Esophagus muscularis mucosa (tissue), 4 donors: ENCODE measurements at regions not wholly inside any gene's neighbourhood (a gene's known extent, or its start where the extent isn't known, plus 50 kb on each side); places are given as distances from the start of the nearest gene placed in this dataset.

Source experiments
- CTCF ChIP-seq, 3 experiments: fragments of 200-600 bp in 2 of 3; fragments of 450-650 bp in 1 of 3; sonication (generic) in 2 of 3; IDR thresholded peaks; one replicate each; pipeline ENCODE4 v1.5.1; 2017 to 2019; ENCODE audit warnings: antibody characterized with exemption in 3 of 3, mild to moderate bottlenecking in 2 of 3, moderate library complexity in 1 of 3
- EP300 ChIP-seq: sonication (generic); formaldehyde crosslinking; IDR thresholded peaks from one replicate; pipeline ENCODE4 v1.6.1; 2017; ENCODE audit warnings: antibody characterized with exemption
- POLR2AphosphoS5 ChIP-seq, 2 donors: sonication (generic); formaldehyde crosslinking; IDR thresholded peaks; one replicate each; pipeline ENCODE4 v1.6.1; 2017; ENCODE audit warnings: antibody characterized with exemption in 2 of 2

- no peak for TF ChIP-seq CTCF (IDR thresholded peaks at IDR 0.05)
- TF ChIP-seq POLR2AphosphoS5 (IDR thresholded peaks at IDR 0.05), result no peak
- TF ChIP-seq EP300, result no peak
Measured at GRCh38 chr7:144957998-144958397, 122.1 kb upstream of the TPK1 start.
